ENCODE measurements at regions not wholly inside any gene's neighbourhood (a gene's known extent, or its start where the extent isn't known, plus 50 kb on each side); places are given as distances from the start of the nearest gene placed in this dataset.

DNA sequence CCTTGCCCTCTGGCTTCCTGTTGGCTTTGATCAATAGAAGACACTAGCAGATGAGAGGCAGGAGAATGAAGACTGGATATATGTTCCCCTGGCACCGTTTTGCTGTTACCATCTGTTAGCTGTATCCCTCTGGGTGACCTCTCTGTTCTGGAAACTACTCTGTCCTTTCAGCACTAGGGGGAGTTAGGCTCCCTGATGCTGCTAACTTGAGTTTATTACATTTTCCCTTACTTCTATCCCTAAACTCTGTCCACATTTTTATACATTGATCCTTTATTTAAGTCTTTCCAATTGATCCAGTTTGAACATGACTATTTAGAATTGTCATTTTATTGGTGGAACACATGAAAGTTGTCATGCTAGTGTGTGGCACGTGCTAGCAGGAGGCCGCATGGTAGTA, 1014.3 kb upstream of the CDH2 start:
- TF ChIP-seq, protein P1, sequence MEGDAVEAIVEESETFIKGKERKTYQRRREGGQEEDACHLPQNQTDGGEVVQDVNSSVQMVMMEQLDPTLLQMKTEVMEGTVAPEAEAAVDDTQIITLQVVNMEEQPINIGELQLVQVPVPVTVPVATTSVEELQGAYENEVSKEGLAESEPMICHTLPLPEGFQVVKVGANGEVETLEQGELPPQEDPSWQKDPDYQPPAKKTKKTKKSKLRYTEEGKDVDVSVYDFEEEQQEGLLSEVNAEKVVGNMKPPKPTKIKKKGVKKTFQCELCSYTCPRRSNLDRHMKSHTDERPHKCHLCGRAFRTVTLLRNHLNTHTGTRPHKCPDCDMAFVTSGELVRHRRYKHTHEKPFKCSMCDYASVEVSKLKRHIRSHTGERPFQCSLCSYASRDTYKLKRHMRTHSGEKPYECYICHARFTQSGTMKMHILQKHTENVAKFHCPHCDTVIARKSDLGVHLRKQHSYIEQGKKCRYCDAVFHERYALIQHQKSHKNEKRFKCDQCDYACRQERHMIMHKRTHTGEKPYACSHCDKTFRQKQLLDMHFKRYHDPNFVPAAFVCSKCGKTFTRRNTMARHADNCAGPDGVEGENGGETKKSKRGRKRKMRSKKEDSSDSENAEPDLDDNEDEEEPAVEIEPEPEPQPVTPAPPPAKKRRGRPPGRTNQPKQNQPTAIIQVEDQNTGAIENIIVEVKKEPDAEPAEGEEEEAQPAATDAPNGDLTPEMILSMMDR (IDR thresholded peaks at IDR 0.05), result no peak; the same call in 1 of the 2 replicates
- no peak for TF ChIP-seq TCF7L2 (IDR thresholded peaks at IDR 0.05; ENCODE audit: low read depth, low read length)
- no peak for TF ChIP-seq POLR2AphosphoS5 (IDR thresholded peaks at IDR 0.05; ENCODE audit: low read depth, low read length)
- TF ChIP-seq, protein P2, sequence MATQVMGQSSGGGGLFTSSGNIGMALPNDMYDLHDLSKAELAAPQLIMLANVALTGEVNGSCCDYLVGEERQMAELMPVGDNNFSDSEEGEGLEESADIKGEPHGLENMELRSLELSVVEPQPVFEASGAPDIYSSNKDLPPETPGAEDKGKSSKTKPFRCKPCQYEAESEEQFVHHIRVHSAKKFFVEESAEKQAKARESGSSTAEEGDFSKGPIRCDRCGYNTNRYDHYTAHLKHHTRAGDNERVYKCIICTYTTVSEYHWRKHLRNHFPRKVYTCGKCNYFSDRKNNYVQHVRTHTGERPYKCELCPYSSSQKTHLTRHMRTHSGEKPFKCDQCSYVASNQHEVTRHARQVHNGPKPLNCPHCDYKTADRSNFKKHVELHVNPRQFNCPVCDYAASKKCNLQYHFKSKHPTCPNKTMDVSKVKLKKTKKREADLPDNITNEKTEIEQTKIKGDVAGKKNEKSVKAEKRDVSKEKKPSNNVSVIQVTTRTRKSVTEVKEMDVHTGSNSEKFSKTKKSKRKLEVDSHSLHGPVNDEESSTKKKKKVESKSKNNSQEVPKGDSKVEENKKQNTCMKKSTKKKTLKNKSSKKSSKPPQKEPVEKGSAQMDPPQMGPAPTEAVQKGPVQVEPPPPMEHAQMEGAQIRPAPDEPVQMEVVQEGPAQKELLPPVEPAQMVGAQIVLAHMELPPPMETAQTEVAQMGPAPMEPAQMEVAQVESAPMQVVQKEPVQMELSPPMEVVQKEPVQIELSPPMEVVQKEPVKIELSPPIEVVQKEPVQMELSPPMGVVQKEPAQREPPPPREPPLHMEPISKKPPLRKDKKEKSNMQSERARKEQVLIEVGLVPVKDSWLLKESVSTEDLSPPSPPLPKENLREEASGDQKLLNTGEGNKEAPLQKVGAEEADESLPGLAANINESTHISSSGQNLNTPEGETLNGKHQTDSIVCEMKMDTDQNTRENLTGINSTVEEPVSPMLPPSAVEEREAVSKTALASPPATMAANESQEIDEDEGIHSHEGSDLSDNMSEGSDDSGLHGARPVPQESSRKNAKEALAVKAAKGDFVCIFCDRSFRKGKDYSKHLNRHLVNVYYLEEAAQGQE (IDR thresholded peaks at IDR 0.05; ENCODE audit: insufficient read depth in 1 of 2, low read depth in 2 of 2, low read length in 1 of 2), result no peak
- no peak for TF ChIP-seq SIN3A (IDR thresholded peaks at IDR 0.05; ENCODE audit: borderline replicate concordance, insufficient read depth, low read depth, low read length)

Measured in Panc1 (cell line).